CD4-positive, alpha-beta T cell (primary cell): ENCODE measurements at regions not wholly inside any gene's neighbourhood (a gene's known extent, or its start where the extent isn't known, plus 50 kb on each side); places are given as distances from the start of the nearest gene placed in this dataset.

Source experiments
- ATAC-seq: fragments of 200-7000 bp; cut with Tn5 transposase; one replicate; pipeline ENCODE4 v1.10.0; 2022; ENCODE audit warnings: mild to moderate bottlenecking; ENCODE audit not compliant: poor library complexity
- CTCF ChIA-PET: fragments of 350-600 bp; sonication (Branson Sonifier 250); formaldehyde crosslinking; loops from one replicate; lab custom pipeline; 2021; ENCODE audit warnings: antibody characterized with exemption, inconsistent platforms; lab: Charles Lee
- POLR2A ChIA-PET: fragments of 350-600 bp; sonication (Branson Sonifier 250); formaldehyde crosslinking; loops from one replicate; lab custom pipeline; 2021; ENCODE audit warnings: antibody characterized with exemption, inconsistent platforms; lab: Charles Lee
- DNase-seq, 14 experiments: peaks; one replicate each; pipeline ENCODE4 v3.0.0-alpha.2; 2013 to 2020; ENCODE audit warnings: mixed read lengths in 2 of 14
- H3K27ac ChIP-seq, 2 donors: one replicate each; pipeline versions ENCODE4 v1.5.1 to v1.7.0; 2013; ENCODE audit warnings: low read length in 2 of 2, low read depth in 1 of 2, mild to moderate bottlenecking in 1 of 2
- H3K27me3 ChIP-seq, 2 experiments: 1 replicate in 1 of 2; 2 replicates in 1 of 2; pipeline versions ENCODE4 v1.6.1 to v1.7.0; 2013; ENCODE audit warnings: low read length in 2 of 2, control low read depth in 1 of 2, mild to moderate bottlenecking in 1 of 2, moderate library complexity in 1 of 2; ENCODE audit not compliant: insufficient read depth in 2 of 2, control insufficient read depth in 1 of 2
- H3K36me3 ChIP-seq: one replicate; pipeline ENCODE4 v1.6.1; 2013; ENCODE audit warnings: low read length, control low read depth; ENCODE audit not compliant: insufficient read depth
- H3K4me1 ChIP-seq: one replicate; pipeline ENCODE4 v1.6.1; 2013; ENCODE audit warnings: low read length, control low read depth; ENCODE audit not compliant: insufficient read depth
- H3K4me3 ChIP-seq: one replicate; pipeline ENCODE4 v1.5.1; 2013; ENCODE audit warnings: mild to moderate bottlenecking, low read length, moderate library complexity
- H3K9me3 ChIP-seq, 2 experiments: 1 replicate in 1 of 2; 2 replicates in 1 of 2; pipeline versions ENCODE4 v1.6.1 to v1.7.0; 2013; ENCODE audit warnings: low read length in 2 of 2, mild to moderate bottlenecking in 2 of 2, control low read depth in 1 of 2, moderate library complexity in 1 of 2; ENCODE audit not compliant: control insufficient read depth in 1 of 2, insufficient read depth in 1 of 2
- H3K27ac Mint-ChIP-seq: one replicate; pipeline ENCODE4 v1.8.0; 2020; ENCODE audit warnings: mixed read lengths
- H3K27me3 Mint-ChIP-seq: one replicate; pipeline ENCODE4 v1.8.0; 2021; ENCODE audit warnings: mixed read lengths
- H3K36me3 Mint-ChIP-seq: one replicate; pipeline ENCODE4 v1.8.0; 2021; ENCODE audit warnings: low read depth, mixed read lengths
- H3K4me1 Mint-ChIP-seq: one replicate; pipeline ENCODE4 v1.8.0; 2021; ENCODE audit warnings: low read depth, mixed read lengths
- H3K4me3 Mint-ChIP-seq: one replicate; pipeline ENCODE4 v1.8.0; 2020; ENCODE audit warnings: mild to moderate bottlenecking, mixed read lengths
- H3K9me3 Mint-ChIP-seq: one replicate; pipeline ENCODE4 v1.8.0; 2020; ENCODE audit warnings: mixed read lengths
- intact Hi-C, 2 experiments: fragments of 100-400 bp; cut with DNase I in 1 of 2; cut with micrococcal nuclease in 1 of 2; formaldehyde crosslinking; loops; one replicate each; pipeline versions ENCODE4 v1.15.1 to v1.9.0; 2023 to 2025; cut with DNase I, micrococcal nuclease
- TF ChIP-seq, protein P1 (sequence below): fragments of 200-600 bp; IDR thresholded peaks from one replicate; pipeline ENCODE4 v1.8.0; 2022; ENCODE audit warnings: antibody characterized with exemption, mild to moderate bottlenecking

DNA sequence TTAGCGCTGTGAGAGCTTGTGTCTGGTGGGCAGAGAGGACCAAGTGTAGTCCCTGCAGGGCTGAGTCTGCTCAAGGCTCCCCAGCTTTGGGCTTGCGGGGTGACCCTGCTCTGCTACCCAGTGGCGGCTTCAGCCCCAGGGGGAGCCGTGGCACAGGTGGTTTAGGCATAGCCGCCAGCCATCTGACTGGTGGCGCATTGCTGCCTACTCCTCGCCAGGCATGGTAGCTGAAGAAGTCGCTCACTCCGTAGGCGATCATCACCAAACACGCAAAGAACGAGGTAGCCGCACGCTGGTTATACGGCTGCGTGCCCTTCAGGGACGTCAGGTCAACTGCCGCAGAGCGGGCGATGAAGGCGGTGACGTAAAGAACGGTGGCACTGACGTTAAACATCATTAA lies 180.7 kb upstream of the DIPK2B start:
- no peaks in the 10 kb centered on the region for H3K9me3 Mint-ChIP-seq
- Histone ChIP-seq H3K36me3 (no peaks in the 10 kb centered on the region), H3K4me3 (no peak overlapping the region), H3K27ac (no peak overlapping the region), H3K27me3 (no peaks in the 10 kb centered on the region), H3K4me1 (no peaks in the 10 kb centered on the region), H3K9me3 (peaks cover 0 to 11% of the 10 kb centered on the region in 2 experiments)
- DNase-seq (no peak), ATAC-seq (no peak)
- CTCF ChIA-PET = no interaction called here
- POLR2A ChIA-PET = no interaction called here
- no peaks in the 10 kb centered on the region for H3K27me3 Mint-ChIP-seq
- H3K36me3 Mint-ChIP-seq = no peaks in the 10 kb centered on the region
- TF ChIP-seq, protein P1, sequence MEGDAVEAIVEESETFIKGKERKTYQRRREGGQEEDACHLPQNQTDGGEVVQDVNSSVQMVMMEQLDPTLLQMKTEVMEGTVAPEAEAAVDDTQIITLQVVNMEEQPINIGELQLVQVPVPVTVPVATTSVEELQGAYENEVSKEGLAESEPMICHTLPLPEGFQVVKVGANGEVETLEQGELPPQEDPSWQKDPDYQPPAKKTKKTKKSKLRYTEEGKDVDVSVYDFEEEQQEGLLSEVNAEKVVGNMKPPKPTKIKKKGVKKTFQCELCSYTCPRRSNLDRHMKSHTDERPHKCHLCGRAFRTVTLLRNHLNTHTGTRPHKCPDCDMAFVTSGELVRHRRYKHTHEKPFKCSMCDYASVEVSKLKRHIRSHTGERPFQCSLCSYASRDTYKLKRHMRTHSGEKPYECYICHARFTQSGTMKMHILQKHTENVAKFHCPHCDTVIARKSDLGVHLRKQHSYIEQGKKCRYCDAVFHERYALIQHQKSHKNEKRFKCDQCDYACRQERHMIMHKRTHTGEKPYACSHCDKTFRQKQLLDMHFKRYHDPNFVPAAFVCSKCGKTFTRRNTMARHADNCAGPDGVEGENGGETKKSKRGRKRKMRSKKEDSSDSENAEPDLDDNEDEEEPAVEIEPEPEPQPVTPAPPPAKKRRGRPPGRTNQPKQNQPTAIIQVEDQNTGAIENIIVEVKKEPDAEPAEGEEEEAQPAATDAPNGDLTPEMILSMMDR = no peak
- intact Hi-C loops = no loop called here
- H3K27ac Mint-ChIP-seq = no peak overlapping the region
- no peaks in the 10 kb centered on the region for H3K4me1 Mint-ChIP-seq
- H3K4me3 Mint-ChIP-seq = no peak overlapping the region

DNA sequence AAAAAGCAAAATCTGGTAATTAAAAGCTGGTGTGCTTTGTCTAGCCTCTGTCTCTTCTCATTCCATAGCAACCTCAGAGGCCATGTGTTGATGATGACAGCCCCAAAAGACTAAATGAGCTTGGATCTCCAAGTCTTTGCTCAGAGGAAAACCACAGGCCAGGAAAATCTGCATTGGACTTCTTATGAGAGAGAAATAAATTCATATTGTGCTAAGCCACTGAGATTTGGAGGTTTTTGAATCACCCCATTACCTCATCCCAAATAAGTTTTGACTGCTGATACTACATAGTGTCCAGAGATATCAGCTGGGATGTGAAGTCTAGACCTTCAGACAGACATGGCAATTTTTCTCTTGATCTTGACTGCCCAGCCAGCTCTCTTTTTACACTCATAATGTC lies 178.6 kb upstream of the DIPK2B start:
- Mint-ChIP-seq H3K4me1 (no peaks in the 10 kb centered on the region), H3K9me3 (no peaks in the 10 kb centered on the region), H3K4me3 (no peak overlapping the region), H3K36me3 (no peaks in the 10 kb centered on the region), H3K27ac (no peak overlapping the region), H3K27me3 (no peaks in the 10 kb centered on the region)
- H3K9me3 ChIP-seq = peaks cover 0 to 11% of the 10 kb centered on the region in 2 experiments
- DNase-seq (no peak), ATAC-seq (no peak)
- CTCF ChIA-PET = no interaction called here
- intact Hi-C loops = no loop called here
- no peak overlapping the region for H3K4me3 ChIP-seq
- no peaks in the 10 kb centered on the region for H3K36me3 ChIP-seq
- H3K27ac ChIP-seq = no peak overlapping the region
- TF ChIP-seq, protein P1 = no peak
- POLR2A ChIA-PET = no interaction called here
- no peaks in the 10 kb centered on the region for H3K27me3 ChIP-seq
- no peaks in the 10 kb centered on the region for H3K4me1 ChIP-seq

DNA sequence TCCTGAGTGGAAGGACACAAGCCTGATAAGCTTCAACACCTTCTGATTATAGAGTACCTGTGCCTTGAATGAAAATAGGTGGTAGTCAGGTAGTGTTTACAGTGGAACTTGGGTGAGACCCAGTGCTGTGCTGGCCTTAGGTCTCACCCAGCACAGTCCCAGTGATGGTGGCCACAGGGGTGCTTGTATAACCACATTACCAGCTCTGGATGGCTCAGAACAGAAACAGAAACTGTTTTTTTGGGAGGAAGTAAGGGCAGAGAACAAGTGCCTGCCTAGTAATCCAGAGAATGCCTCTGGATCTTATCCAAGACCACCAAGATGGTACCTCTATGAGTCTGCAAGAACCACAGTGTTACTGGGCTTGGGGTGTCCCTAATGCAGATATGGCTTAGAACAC lies 171.5 kb upstream of the DIPK2B start:
- TF ChIP-seq, protein P1 = no peak
- no peaks in the 10 kb centered on the region for H3K4me1 ChIP-seq
- no peaks in the 10 kb centered on the region for H3K27me3 Mint-ChIP-seq
- H3K27me3 ChIP-seq = no peaks in the 10 kb centered on the region
- H3K4me3 Mint-ChIP-seq = no peak overlapping the region
- H3K9me3 ChIP-seq = peaks cover 0 to 9% of the 10 kb centered on the region in 2 experiments
- no peak overlapping the region for H3K4me3 ChIP-seq
- ATAC-seq = no peak
- no peak overlapping the region for H3K27ac Mint-ChIP-seq
- no peaks in the 10 kb centered on the region for H3K36me3 ChIP-seq
- H3K9me3 Mint-ChIP-seq = peaks cover 6% of the 10 kb centered on the region
- DNase-seq = no peak
- H3K27ac ChIP-seq = no peak overlapping the region
- peaks cover 6% of the 10 kb centered on the region for H3K36me3 Mint-ChIP-seq
- CTCF ChIA-PET = no interaction called here
- no peaks in the 10 kb centered on the region for H3K4me1 Mint-ChIP-seq
- POLR2A ChIA-PET = no interaction called here
- intact Hi-C loops = no loop called here
